ENCODE measurements at regions not wholly inside any gene's neighbourhood (a gene's known extent, or its start where the extent isn't known, plus 50 kb on each side); places are given as distances from the start of the nearest gene placed in this dataset.
"Not testable (repeated sequence)": the region's sequence is repeated elsewhere in the genome, so short reads cannot be mapped to it uniquely, and the experiment has no call there.

- POLR2A ChIA-PET = no interaction called here
- H3K9me3 Mint-ChIP-seq = no peaks in the 10 kb centered on the region
- H3K4me3 Mint-ChIP-seq = no peak overlapping the region
- no peak overlapping the region for H3K27ac Mint-ChIP-seq
- TF ChIP-seq CTCF (IDR thresholded peaks at IDR 0.05) = no peak
- ATAC-seq = no peak
- CTCF ChIA-PET = interaction anchor here (0.9 kb wide), 1 partner anchor 346 kb away, joined by 3 read pairs; no protein-coding TSS in a partner anchor
- no peaks in the 10 kb centered on the region for H3K36me3 Mint-ChIP-seq (ENCODE audit: low read depth)
- H3K27me3 Mint-ChIP-seq = no peaks in the 10 kb centered on the region
- DNase-seq = no peak
- intact Hi-C loops (cut with micrococcal nuclease) = no loop called here
- H3K4me1 Mint-ChIP-seq (ENCODE audit: low read depth) = no peaks in the 10 kb centered on the region
These were observed 90.8 kb upstream of the OTUD4 start for GRCh38 chr4:145271194-145271593.

DNA sequence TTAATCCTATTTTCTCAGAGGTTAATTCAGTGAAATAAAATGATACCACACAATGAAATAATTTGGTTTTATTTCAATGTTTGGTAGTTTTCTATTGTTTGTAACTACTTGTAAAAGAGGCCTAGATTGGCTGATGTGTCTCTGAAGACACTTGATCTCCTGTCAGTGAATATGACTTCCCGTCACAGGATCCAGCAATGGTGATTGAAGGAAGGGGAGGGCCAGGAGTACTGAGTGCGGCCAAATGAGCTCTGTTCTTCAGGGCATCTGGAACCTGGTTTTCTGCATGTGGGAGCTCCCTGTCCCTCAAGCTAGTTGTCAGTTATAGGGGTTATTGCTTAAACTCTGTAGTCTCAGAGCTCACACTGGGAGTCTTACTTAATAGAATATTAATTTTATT, 86.5 kb upstream of the OTUD4 start:
- no peaks in the 10 kb centered on the region for H3K27me3 Mint-ChIP-seq
- H3K4me3 Mint-ChIP-seq = no peak overlapping the region
- DNase-seq = no peak
- H3K36me3 Mint-ChIP-seq (ENCODE audit: low read depth) = no peaks in the 10 kb centered on the region
- no peaks in the 10 kb centered on the region for H3K4me1 Mint-ChIP-seq (ENCODE audit: low read depth)
- POLR2A ChIA-PET = no interaction called here
- no peak for ATAC-seq
- no peaks in the 10 kb centered on the region for H3K9me3 Mint-ChIP-seq
- intact Hi-C loops (cut with micrococcal nuclease) = no loop called here
- CTCF ChIA-PET = no interaction called here
- no peak for TF ChIP-seq CTCF (IDR thresholded peaks at IDR 0.05)
- H3K27ac Mint-ChIP-seq = no peak overlapping the region

- DNase-seq = no peak
- ATAC-seq = no peak
- intact Hi-C loops (cut with micrococcal nuclease) = no loop called here
- TF ChIP-seq CTCF (IDR thresholded peaks at IDR 0.05) = no peak
- H3K9me3 Mint-ChIP-seq = peaks cover 1% of the 10 kb centered on the region
- H3K36me3 Mint-ChIP-seq (ENCODE audit: low read depth) = no peaks in the 10 kb centered on the region
- H3K27me3 Mint-ChIP-seq = no peaks in the 10 kb centered on the region
- H3K4me3 Mint-ChIP-seq = no peak overlapping the region
- ChIA-PET CTCF (no interaction called here), POLR2A (interaction anchor here (0.6 kb wide), 1 partner anchor 24 kb away, joined by 3 read pairs; no protein-coding TSS in a partner anchor)
- no peak overlapping the region for H3K27ac Mint-ChIP-seq
- no peaks in the 10 kb centered on the region for H3K4me1 Mint-ChIP-seq (ENCODE audit: low read depth)
These were observed 79.7 kb upstream of the OTUD4 start for GRCh38 chr4:145260091-145260490.

DNA sequence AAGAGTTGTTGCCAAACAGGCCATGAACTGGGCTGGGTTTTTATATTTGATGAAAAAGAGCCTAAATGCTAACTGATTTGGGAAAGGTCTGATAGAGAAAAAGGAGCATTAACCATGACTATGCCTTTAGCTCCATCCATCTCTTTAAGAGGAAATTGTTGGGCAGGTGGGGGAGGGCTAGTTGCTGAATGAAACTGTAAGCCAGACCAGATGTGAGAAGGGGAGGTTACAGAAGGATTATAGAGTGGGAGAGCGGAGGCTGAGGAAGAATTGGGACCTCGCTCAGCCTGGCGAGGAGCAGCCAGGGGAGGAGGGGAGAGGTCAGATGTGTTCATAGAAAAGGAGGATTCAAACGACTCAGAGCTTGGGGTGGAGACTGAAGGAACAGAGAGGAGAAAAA, 74.9 kb upstream of the OTUD4 start:
- intact Hi-C loops (cut with micrococcal nuclease); H3K27me3 Mint-ChIP-seq; H3K4me3 Mint-ChIP-seq; DNase-seq; ATAC-seq; H3K9me3 Mint-ChIP-seq; CTCF ChIA-PET; POLR2A ChIA-PET; H3K36me3 Mint-ChIP-seq (ENCODE audit: low read depth); H3K27ac Mint-ChIP-seq; H3K4me1 Mint-ChIP-seq (ENCODE audit: low read depth): not testable (repeated sequence)

- ChIA-PET POLR2A (no interaction called here), CTCF (no interaction called here)
- no peak overlapping the region for H3K4me3 Mint-ChIP-seq
- TF ChIP-seq CTCF (IDR thresholded peaks at IDR 0.05) = no peak
- H3K9me3 Mint-ChIP-seq = no peaks in the 10 kb centered on the region
- no peaks in the 10 kb centered on the region for H3K4me1 Mint-ChIP-seq (ENCODE audit: low read depth)
- intact Hi-C loops (cut with micrococcal nuclease) = no loop called here
- DNase-seq = no peak
- no peak for ATAC-seq
- peaks cover 17% of the 10 kb centered on the region for H3K27me3 Mint-ChIP-seq
- no peaks in the 10 kb centered on the region for H3K36me3 Mint-ChIP-seq (ENCODE audit: low read depth)
- H3K27ac Mint-ChIP-seq = no peak overlapping the region
These were observed 71.8 kb upstream of the OTUD4 start for GRCh38 chr4:145252190-145252589.

- Mint-ChIP-seq H3K4me3 (no peak overlapping the region), H3K9me3 (no peaks in the 10 kb centered on the region), H3K36me3 (ENCODE audit: low read depth) (no peaks in the 10 kb centered on the region), H3K4me1 (ENCODE audit: low read depth) (no peaks in the 10 kb centered on the region), H3K27ac (no peak overlapping the region), H3K27me3 (peaks cover 17% of the 10 kb centered on the region)
- ATAC-seq = no peak
- no peak for TF ChIP-seq CTCF (IDR thresholded peaks at IDR 0.05)
- ChIA-PET POLR2A (no interaction called here), CTCF (no interaction called here)
- DNase-seq = no peak
- intact Hi-C loops (cut with micrococcal nuclease) = no loop called here
These were observed 71.0 kb upstream of the OTUD4 start for GRCh38 chr4:145251391-145251790.

All from activated CD8-positive, alpha-beta T cell treated with anti-CD3 and anti-CD28 coated beads for 36 hours (primary cell).